HEK293T (cell line): ENCODE measurements at regions not wholly inside any gene's neighbourhood (a gene's known extent, or its start where the extent isn't known, plus 50 kb on each side); places are given as distances from the start of the nearest gene placed in this dataset.

ENCODE experiments used
- ARNT ChIP-seq: fragments of 450-650 bp; IDR thresholded peaks from 2 replicates; pipeline ENCODE4 v1.6.1; 2017; ENCODE audit warnings: mild to moderate bottlenecking
- FOXM1 ChIP-seq: fragments of 450-650 bp; IDR thresholded peaks from 2 replicates; pipeline ENCODE4 v1.6.1; 2017; ENCODE audit warnings: mild to moderate bottlenecking, borderline replicate concordance
- TARDBP ChIP-seq: fragments of 450-650 bp; IDR thresholded peaks from 2 replicates; pipeline ENCODE4 v1.6.1; 2016

GRCh38 chr10:57460540-57460939 lies 807.2 kb downstream of the IPMK start:
- TF ChIP-seq FOXM1 (no peak), TARDBP (no peak), ARNT (no peak)
